Keratinocyte (primary cell): ENCODE measurements at regions not wholly inside any gene's neighbourhood (a gene's known extent, or its start where the extent isn't known, plus 50 kb on each side); places are given as distances from the start of the nearest gene placed in this dataset.

Experiments
- DNase-seq: peaks from one replicate; pipeline ENCODE4 v3.0.0-alpha.2; 2011; ENCODE audit warnings: low read depth, missing footprints, low spot score
- FAIRE-seq: peaks from 2 replicates; lab custom pipeline; 2011; peaks lifted over from hg19 to GRCh38; lab: Jason Lieb, UNC
- H2AFZ ChIP-seq: 2 replicates; pipeline ENCODE4 v1.6.0; 2012; ENCODE audit warnings: low read length, control low read depth, inconsistent platforms; ENCODE audit not compliant: control insufficient read depth
- H3K27ac ChIP-seq: 2 replicates; pipeline ENCODE4 v1.5.1; 2011; ENCODE audit warnings: low read length; ENCODE audit not compliant: control insufficient read depth, insufficient read depth
- H3K27me3 ChIP-seq: 3 replicates; pipeline ENCODE4 v1.6.0; 2011; ENCODE audit warnings: low read length; ENCODE audit not compliant: control insufficient read depth, insufficient read depth; ENCODE audit errors: extremely low read depth
- H3K36me3 ChIP-seq, 2 experiments: 2 replicates in 1 of 2; 3 replicates in 1 of 2; pipeline ENCODE4 v1.5.1; 2011; ENCODE audit warnings: low read length in 2 of 2, mild to moderate bottlenecking in 1 of 2; ENCODE audit not compliant: control insufficient read depth in 2 of 2, insufficient read depth in 2 of 2; ENCODE audit errors: extremely low read depth in 1 of 2
- H3K4me1 ChIP-seq: 3 replicates; pipeline ENCODE4 v1.5.1; 2011; ENCODE audit warnings: low read length; ENCODE audit not compliant: control insufficient read depth, insufficient read depth; ENCODE audit errors: extremely low read depth
- H3K4me2 ChIP-seq: 3 replicates; pipeline ENCODE4 v1.6.0; 2011; ENCODE audit warnings: low read depth, low read length; ENCODE audit not compliant: control insufficient read depth, insufficient read depth; ENCODE audit errors: extremely low read depth
- H3K4me3 ChIP-seq, 3 experiments: fragments of 200-600 bp in 1 of 3; sonication (generic) in 1 of 3; 2 replicates in 2 of 3; 3 replicates in 1 of 3; pipeline ENCODE4 v1.5.1; 2011 to 2016; ENCODE audit warnings: low read length in 3 of 3, mild to moderate bottlenecking in 3 of 3, control low read depth in 2 of 3, inconsistent platforms in 1 of 3, low read depth in 1 of 3, mixed read lengths in 1 of 3, mixed run types in 1 of 3, moderate library complexity in 1 of 3; ENCODE audit not compliant: control insufficient read depth in 2 of 3, insufficient read depth in 2 of 3; ENCODE audit errors: extremely low read depth in 1 of 3
- H3K79me2 ChIP-seq: 2 replicates; pipeline ENCODE4 v1.6.0; 2012; ENCODE audit warnings: low read length; ENCODE audit not compliant: control insufficient read depth, insufficient read depth
- H3K9ac ChIP-seq: 3 replicates; pipeline ENCODE4 v1.6.0; 2011; ENCODE audit warnings: low read length; ENCODE audit not compliant: control insufficient read depth, insufficient read depth; ENCODE audit errors: extremely low read depth
- H3K9me1 ChIP-seq: 3 replicates; pipeline ENCODE4 v1.6.0; 2011; ENCODE audit warnings: low read length; ENCODE audit not compliant: control insufficient read depth, insufficient read depth; ENCODE audit errors: extremely low read depth
- H3K9me3 ChIP-seq: 2 replicates; pipeline ENCODE4 v1.5.1; 2012; ENCODE audit warnings: low read depth, low read length; ENCODE audit not compliant: control insufficient read depth
- H4K20me1 ChIP-seq: 3 replicates; pipeline ENCODE4 v1.6.0; 2011; ENCODE audit warnings: low read length; ENCODE audit not compliant: control insufficient read depth, insufficient read depth; ENCODE audit errors: extremely low read depth
- EZH2 ChIP-seq: IDR thresholded peaks from one replicate; pipeline ENCODE4 v1.6.1; 2012; ENCODE audit warnings: inconsistent platforms, mild to moderate bottlenecking, low read length, moderate library complexity
- dilution Hi-C: fragments of 300-500 bp; cut with MboI; formaldehyde crosslinking; loops from one replicate; pipeline ENCODE4 v1.7.0; 2020; ENCODE audit warnings: low sequenced_read_pairs; ENCODE audit not compliant: extremely low pct_ligation_motif_present
- TF ChIP-seq, protein P1 (sequence below), 3 experiments: IDR thresholded peaks in 1 of 3; conservative IDR thresholded peaks in 1 of 3; optimal IDR thresholded peaks in 1 of 3; 2 replicates in 2 of 3; 3 replicates in 1 of 3; pipeline versions ENCODE3 to v1.5.1; 2011; ENCODE audit warnings: low read length in 3 of 3, mild to moderate bottlenecking in 3 of 3, moderate library complexity in 2 of 3, control low read depth in 1 of 3, inconsistent platforms in 1 of 3; ENCODE audit not compliant: insufficient read depth in 2 of 3; ENCODE audit errors: extremely low read depth in 1 of 3

DNA sequence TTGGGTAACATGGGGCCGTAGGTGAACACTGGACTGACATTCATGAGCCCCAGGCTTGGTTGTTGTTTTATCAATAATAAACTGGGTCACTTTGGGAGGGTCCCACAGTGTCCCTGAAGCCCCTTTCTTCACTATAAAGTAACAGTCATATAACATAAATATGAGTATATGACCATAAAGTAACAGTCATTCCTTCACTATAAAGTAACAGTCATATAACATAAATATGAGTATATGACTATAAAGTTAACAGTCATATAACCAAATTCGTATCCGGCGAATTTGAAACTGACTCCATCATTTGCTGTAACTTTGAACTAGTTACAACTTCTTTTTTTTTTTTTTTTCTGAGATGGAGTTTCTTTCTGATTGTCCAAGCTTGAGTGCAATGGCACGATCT lies 210.3 kb downstream of the KATNAL1 start:
- Histone ChIP-seq H3K4me3 (no peak overlapping the region), H3K79me2 (no peaks in the 10 kb centered on the region), H3K9me1 (no peaks in the 10 kb centered on the region), H3K36me3 (no peaks in the 10 kb centered on the region), H2AFZ (no peak overlapping the region), H3K9me3 (no peaks in the 10 kb centered on the region), H4K20me1 (no peaks in the 10 kb centered on the region), H3K27ac (no peak overlapping the region), H3K4me1 (no peaks in the 10 kb centered on the region), H3K4me2 (no peak overlapping the region), H3K27me3 (no peaks in the 10 kb centered on the region), H3K9ac (no peak overlapping the region)
- dilution Hi-C loops = no loop called here
- TF ChIP-seq, protein P1, sequence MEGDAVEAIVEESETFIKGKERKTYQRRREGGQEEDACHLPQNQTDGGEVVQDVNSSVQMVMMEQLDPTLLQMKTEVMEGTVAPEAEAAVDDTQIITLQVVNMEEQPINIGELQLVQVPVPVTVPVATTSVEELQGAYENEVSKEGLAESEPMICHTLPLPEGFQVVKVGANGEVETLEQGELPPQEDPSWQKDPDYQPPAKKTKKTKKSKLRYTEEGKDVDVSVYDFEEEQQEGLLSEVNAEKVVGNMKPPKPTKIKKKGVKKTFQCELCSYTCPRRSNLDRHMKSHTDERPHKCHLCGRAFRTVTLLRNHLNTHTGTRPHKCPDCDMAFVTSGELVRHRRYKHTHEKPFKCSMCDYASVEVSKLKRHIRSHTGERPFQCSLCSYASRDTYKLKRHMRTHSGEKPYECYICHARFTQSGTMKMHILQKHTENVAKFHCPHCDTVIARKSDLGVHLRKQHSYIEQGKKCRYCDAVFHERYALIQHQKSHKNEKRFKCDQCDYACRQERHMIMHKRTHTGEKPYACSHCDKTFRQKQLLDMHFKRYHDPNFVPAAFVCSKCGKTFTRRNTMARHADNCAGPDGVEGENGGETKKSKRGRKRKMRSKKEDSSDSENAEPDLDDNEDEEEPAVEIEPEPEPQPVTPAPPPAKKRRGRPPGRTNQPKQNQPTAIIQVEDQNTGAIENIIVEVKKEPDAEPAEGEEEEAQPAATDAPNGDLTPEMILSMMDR (optimal IDR thresholded peaks at IDR 0.05 in 1 of 3, IDR thresholded peaks at IDR 0.05 in 1 of 3, conservative IDR thresholded peaks at IDR 0.05 in 1 of 3; ENCODE audit: extremely low read depth in 1 of 3, insufficient read depth in 2 of 3, low read length in 3 of 3) = no peak
- TF ChIP-seq EZH2 = no peak
- DNase-seq (no peak), FAIRE-seq (no peak)

DNA sequence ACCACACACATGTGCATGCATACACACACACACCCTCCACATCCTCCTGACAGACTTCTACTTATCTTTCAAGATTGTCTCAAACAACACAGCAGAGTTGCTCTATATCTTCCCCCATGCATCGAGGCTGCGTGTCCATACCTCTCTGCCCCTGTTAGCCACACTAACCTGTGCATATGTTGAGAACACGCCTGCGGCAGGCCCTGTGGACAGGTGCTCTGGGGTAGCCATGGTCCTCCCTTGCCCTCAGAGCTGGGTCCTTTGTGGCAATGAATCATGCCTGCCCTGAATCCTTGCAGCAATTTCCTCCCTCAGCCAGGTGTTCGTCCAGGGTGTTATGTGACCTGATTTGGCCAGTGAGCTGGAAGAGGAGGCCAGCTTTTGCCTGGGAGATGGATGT lies 213.3 kb downstream of the KATNAL1 start:
- Histone ChIP-seq H3K27me3 (no peaks in the 10 kb centered on the region), H3K4me1 (no peaks in the 10 kb centered on the region), H3K9me3 (no peaks in the 10 kb centered on the region), H3K9ac (no peak overlapping the region), H3K79me2 (no peaks in the 10 kb centered on the region), H3K4me3 (no peak overlapping the region), H3K36me3 (no peaks in the 10 kb centered on the region), H2AFZ (no peak overlapping the region), H4K20me1 (no peaks in the 10 kb centered on the region), H3K27ac (no peak overlapping the region), H3K4me2 (no peak overlapping the region), H3K9me1 (no peaks in the 10 kb centered on the region)
- TF ChIP-seq, protein P1 (optimal IDR thresholded peaks at IDR 0.05 in 1 of 3, IDR thresholded peaks at IDR 0.05 in 1 of 3, conservative IDR thresholded peaks at IDR 0.05 in 1 of 3; ENCODE audit: extremely low read depth in 1 of 3, insufficient read depth in 2 of 3, low read length in 3 of 3) = no peak
- no peak for TF ChIP-seq EZH2
- no peak for FAIRE-seq
- dilution Hi-C loops = no loop called here
- no peak for DNase-seq
